ENCODE measurements at regions not wholly inside any gene's neighbourhood (a gene's known extent, or its start where the extent isn't known, plus 50 kb on each side); places are given as distances from the start of the nearest gene placed in this dataset.

DNA sequence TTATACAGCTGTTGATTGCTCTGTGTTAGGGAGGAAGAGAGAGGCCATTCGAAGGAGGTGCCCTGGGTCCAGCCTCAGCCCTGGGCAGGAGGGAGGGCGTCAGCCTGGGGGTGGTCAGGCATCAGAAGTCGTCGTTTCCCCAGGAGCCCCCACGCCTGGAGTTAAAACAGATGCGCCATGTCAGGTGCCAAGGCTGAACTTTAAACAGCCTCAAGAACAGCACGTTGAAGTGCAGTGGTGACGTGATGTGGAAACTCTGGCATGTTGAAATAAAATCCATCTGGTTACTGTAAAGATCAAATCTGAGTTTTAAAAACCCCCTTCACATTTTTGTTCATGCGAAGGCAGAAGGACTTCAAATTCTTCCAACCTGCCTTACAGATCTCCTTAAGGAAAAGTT lies 128.4 kb upstream of the PPP2R2D start:
- Histone ChIP-seq H3K9me3 (ENCODE audit: low read depth, low read length, poor library complexity, severe bottlenecking) (peaks cover 14% of the 10 kb centered on the region), H3K4me3 (ENCODE audit: low read depth, low read length, poor library complexity, severe bottlenecking) (no peak overlapping the region), H3K27me3 (replicated peaks; ENCODE audit: insufficient read depth, low read depth, low read length, poor library complexity) (no peaks in the 10 kb centered on the region), H3K36me3 (ENCODE audit: insufficient read depth, low read length, poor library complexity, severe bottlenecking) (no peaks in the 10 kb centered on the region), H3K27ac (ENCODE audit: low read depth, low read length, poor library complexity, severe bottlenecking) (no peak overlapping the region), H3K4me1 (ENCODE audit: insufficient read depth, low read length, poor library complexity, severe bottlenecking) (no peaks in the 10 kb centered on the region)
- no TSS peak for BruUV-seq (replicated peaks)
- TF ChIP-seq CTCF (conservative IDR thresholded peaks at IDR 0.05; ENCODE audit: low read depth, low read length), result no peak
- TF ChIP-seq EZH2 (IDR thresholded peaks at IDR 0.05; ENCODE audit: borderline replicate concordance, low read depth, low read length, poor library complexity, severe bottlenecking), result no peak
- ChIA-PET CTCF (no interaction called here), POLR2A (ENCODE audit: low non-redundant PET) (no interaction called here)
- intact Hi-C loops (cut with micrococcal nuclease; ENCODE audit: unreplicated experiment), result no loop called here
- DNase-seq (ENCODE audit: low spot score), result no peak

- Histone ChIP-seq H3K4me3 (ENCODE audit: low read depth, low read length, poor library complexity, severe bottlenecking) (no peak overlapping the region), H3K4me1 (ENCODE audit: insufficient read depth, low read length, poor library complexity, severe bottlenecking) (no peaks in the 10 kb centered on the region), H3K36me3 (ENCODE audit: insufficient read depth, low read length, poor library complexity, severe bottlenecking) (no peaks in the 10 kb centered on the region), H3K27ac (ENCODE audit: low read depth, low read length, poor library complexity, severe bottlenecking) (no peak overlapping the region), H3K9me3 (ENCODE audit: low read depth, low read length, poor library complexity, severe bottlenecking) (peaks cover 25% of the 10 kb centered on the region), H3K27me3 (replicated peaks; ENCODE audit: insufficient read depth, low read depth, low read length, poor library complexity) (no peaks in the 10 kb centered on the region)
- TF ChIP-seq CTCF (conservative IDR thresholded peaks at IDR 0.05; ENCODE audit: low read depth, low read length) (no peak), EZH2 (IDR thresholded peaks at IDR 0.05; ENCODE audit: borderline replicate concordance, low read depth, low read length, poor library complexity, severe bottlenecking) (no peak)
- intact Hi-C loops (cut with micrococcal nuclease; ENCODE audit: unreplicated experiment), result no loop called here
- no peak for DNase-seq (ENCODE audit: low spot score)
- BruUV-seq (replicated peaks), result no TSS peak
- ChIA-PET POLR2A (ENCODE audit: low non-redundant PET) (no interaction called here), CTCF (no interaction called here)
These were observed 127.2 kb upstream of the PPP2R2D start for GRCh38 chr10:131773370-131774343.

DNA sequence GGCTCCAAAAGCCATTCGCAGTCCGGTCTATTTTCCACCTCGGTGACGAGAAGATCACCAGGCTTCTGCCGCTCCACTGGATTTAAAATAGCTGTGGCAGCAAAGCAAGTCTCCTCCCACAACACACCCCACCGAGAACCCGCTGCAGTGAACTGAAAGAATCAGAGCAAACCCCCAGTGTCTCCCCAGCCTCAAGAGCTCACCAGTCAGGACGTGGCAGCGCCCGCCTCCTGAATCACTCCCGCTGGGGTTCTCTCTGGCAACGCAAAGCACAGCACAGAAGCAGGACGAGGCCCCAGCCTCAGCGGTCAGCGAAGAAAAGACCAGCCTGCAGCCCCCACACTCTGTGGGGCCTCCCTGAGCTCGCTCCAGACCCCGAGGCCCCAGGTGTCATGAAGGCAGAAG lies 126.1 kb upstream of the PPP2R2D start:
- Histone ChIP-seq H3K27me3 (replicated peaks; ENCODE audit: insufficient read depth, low read depth, low read length, poor library complexity) (no peaks in the 10 kb centered on the region), H3K27ac (ENCODE audit: low read depth, low read length, poor library complexity, severe bottlenecking) (no peak overlapping the region), H3K9me3 (ENCODE audit: low read depth, low read length, poor library complexity, severe bottlenecking) (peaks cover 25% of the 10 kb centered on the region), H3K4me1 (ENCODE audit: insufficient read depth, low read length, poor library complexity, severe bottlenecking) (no peaks in the 10 kb centered on the region), H3K4me3 (ENCODE audit: low read depth, low read length, poor library complexity, severe bottlenecking) (no peak overlapping the region), H3K36me3 (ENCODE audit: insufficient read depth, low read length, poor library complexity, severe bottlenecking) (no peaks in the 10 kb centered on the region)
- intact Hi-C loops (cut with micrococcal nuclease; ENCODE audit: unreplicated experiment), result no loop called here
- BruUV-seq (replicated peaks), result no TSS peak
- TF ChIP-seq CTCF (conservative IDR thresholded peaks at IDR 0.05; ENCODE audit: low read depth, low read length), result no peak
- TF ChIP-seq EZH2 (IDR thresholded peaks at IDR 0.05; ENCODE audit: borderline replicate concordance, low read depth, low read length, poor library complexity, severe bottlenecking), result no peak
- DNase-seq (ENCODE audit: low spot score), result no peak
- POLR2A ChIA-PET (ENCODE audit: low non-redundant PET), result no interaction called here
- CTCF ChIA-PET, result interaction anchor here (0.5 kb wide), 1 partner anchor 14 kb away, joined by 3 read pairs; no protein-coding TSS in a partner anchor
